Testis (tissue), 2 donors: ENCODE measurements at regions not wholly inside any gene's neighbourhood (a gene's known extent, or its start where the extent isn't known, plus 50 kb on each side); places are given as distances from the start of the nearest gene placed in this dataset.

Experiments
- POLR2A ChIP-seq: fragments of 450-650 bp; IDR thresholded peaks from one replicate; pipeline ENCODE4 v1.6.1; 2017; ENCODE audit warnings: antibody characterized with exemption, mild to moderate bottlenecking, moderate library complexity
- TF ChIP-seq, protein P1 (sequence below), 3 experiments: fragments of 450-650 bp in 2 of 3; fragments of 200-600 bp in 1 of 3; sonication (generic) in 1 of 3; IDR thresholded peaks; one replicate each; pipeline ENCODE4 v1.5.1; 2016 to 2019; ENCODE audit warnings: antibody characterized with exemption in 3 of 3, mild to moderate bottlenecking in 2 of 3, moderate library complexity in 1 of 3

- TF ChIP-seq, protein P1, sequence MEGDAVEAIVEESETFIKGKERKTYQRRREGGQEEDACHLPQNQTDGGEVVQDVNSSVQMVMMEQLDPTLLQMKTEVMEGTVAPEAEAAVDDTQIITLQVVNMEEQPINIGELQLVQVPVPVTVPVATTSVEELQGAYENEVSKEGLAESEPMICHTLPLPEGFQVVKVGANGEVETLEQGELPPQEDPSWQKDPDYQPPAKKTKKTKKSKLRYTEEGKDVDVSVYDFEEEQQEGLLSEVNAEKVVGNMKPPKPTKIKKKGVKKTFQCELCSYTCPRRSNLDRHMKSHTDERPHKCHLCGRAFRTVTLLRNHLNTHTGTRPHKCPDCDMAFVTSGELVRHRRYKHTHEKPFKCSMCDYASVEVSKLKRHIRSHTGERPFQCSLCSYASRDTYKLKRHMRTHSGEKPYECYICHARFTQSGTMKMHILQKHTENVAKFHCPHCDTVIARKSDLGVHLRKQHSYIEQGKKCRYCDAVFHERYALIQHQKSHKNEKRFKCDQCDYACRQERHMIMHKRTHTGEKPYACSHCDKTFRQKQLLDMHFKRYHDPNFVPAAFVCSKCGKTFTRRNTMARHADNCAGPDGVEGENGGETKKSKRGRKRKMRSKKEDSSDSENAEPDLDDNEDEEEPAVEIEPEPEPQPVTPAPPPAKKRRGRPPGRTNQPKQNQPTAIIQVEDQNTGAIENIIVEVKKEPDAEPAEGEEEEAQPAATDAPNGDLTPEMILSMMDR (IDR thresholded peaks at IDR 0.05) = no peak
- no peak for TF ChIP-seq POLR2A
These were observed 322.6 kb upstream of the PCDH20 start for GRCh38 chr13:61738236-61738750.
